ENCODE measurements at regions not wholly inside any gene's neighbourhood (a gene's known extent, or its start where the extent isn't known, plus 50 kb on each side); places are given as distances from the start of the nearest gene placed in this dataset.
A peak's percentile ranks its signal among the peaks of the same experiment; 100 is the strongest.

DNA sequence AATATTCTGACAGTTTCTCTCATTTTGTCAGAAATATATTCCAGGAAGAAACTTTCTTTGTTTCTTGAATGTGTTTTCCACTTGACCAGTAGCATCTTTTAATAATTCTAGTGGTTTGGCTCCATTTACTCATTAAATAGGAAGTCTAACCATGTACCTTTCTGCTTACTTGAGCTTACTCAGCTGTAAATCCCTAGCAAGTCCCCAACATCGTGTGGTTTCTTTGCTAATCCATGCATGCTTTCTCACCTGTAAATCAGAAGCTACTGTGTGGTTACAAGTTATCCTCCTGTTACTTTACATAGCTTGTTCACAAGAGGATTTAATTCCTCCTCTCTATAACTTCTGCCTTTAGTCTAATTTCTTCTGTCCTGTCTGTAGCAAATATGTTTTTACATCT, 227.7 kb downstream of the FSCB start:
- no peak for DNase-seq (ENCODE audit: low read depth)
- no peak for TF ChIP-seq POLR2A (IDR thresholded peaks at IDR 0.05; ENCODE audit: extremely low read depth, insufficient read length)
- no peak for TF ChIP-seq MYC (IDR thresholded peaks at IDR 0.05; ENCODE audit: low read depth, low read length)
- TF ChIP-seq CTCF (IDR thresholded peaks at IDR 0.05; ENCODE audit: low read depth, low read length) = no peak
- TF ChIP-seq, protein P1, sequence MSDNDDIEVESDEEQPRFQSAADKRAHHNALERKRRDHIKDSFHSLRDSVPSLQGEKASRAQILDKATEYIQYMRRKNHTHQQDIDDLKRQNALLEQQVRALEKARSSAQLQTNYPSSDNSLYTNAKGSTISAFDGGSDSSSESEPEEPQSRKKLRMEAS (IDR thresholded peaks at IDR 0.05; ENCODE audit: low read depth, low read length) = no peak
- no peak overlapping the region for H3K4me3 ChIP-seq (ENCODE audit: low read depth, low read length)

DNA sequence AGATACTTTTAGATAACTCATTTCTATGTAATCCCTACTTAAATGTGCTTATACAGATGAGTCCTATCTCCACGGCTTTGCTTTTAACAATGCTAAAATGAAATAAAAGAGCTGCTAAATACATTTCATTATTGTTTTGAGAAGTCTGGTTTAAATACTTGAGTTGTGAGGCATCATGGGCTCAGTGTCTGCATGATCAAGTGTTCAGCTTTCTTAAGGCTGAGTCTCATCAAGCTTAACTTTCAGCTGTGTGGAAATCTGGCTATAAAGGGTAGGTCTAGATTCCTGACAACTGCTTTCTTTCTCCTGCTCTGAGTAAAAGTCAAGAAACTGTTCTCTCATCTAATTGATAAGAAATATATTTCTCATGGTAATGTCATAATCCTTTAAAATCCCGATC, 235.4 kb downstream of the FSCB start:
- no peak for DNase-seq (ENCODE audit: low read depth)
- no peak overlapping the region for H3K4me3 ChIP-seq (ENCODE audit: low read depth, low read length)
- TF ChIP-seq, protein P1 (IDR thresholded peaks at IDR 0.05; ENCODE audit: low read depth, low read length) = no peak
- TF ChIP-seq POLR2A (IDR thresholded peaks at IDR 0.05; ENCODE audit: extremely low read depth, insufficient read length) (no peak), CTCF (IDR thresholded peaks at IDR 0.05; ENCODE audit: low read depth, low read length) (no peak), MYC (IDR thresholded peaks at IDR 0.05; ENCODE audit: low read depth, low read length) (no peak)

DNA sequence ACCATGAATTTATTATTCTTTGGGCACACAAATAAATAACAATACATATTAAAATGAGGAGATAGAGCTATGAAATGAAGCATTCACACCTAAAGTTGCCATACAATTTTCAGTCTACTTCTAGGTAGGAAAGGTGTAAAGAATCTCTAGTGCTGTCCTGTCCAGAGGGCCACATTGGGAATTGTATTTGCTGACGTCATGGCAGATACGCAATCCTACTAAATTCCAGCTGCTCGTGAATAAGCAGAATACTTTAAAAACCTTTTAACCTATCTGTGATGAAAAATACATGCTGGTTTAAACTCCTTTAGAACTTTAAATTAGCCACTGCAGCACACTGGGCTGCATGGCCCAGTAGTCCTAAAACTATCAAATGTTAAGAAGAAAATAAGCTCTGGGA, 236.1 kb downstream of the FSCB start:
- DNase-seq (ENCODE audit: low read depth) = no peak
- no peak overlapping the region for H3K4me3 ChIP-seq (ENCODE audit: low read depth, low read length)
- no peak for TF ChIP-seq CTCF (IDR thresholded peaks at IDR 0.05; ENCODE audit: low read depth, low read length)
- no peak for TF ChIP-seq MYC (IDR thresholded peaks at IDR 0.05; ENCODE audit: low read depth, low read length)
- TF ChIP-seq POLR2A (IDR thresholded peaks at IDR 0.05; ENCODE audit: extremely low read depth, insufficient read length) = no peak
- TF ChIP-seq, protein P1 (IDR thresholded peaks at IDR 0.05; ENCODE audit: low read depth, low read length) = no peak

GRCh38 chr14:44265246-44265645, 241.8 kb downstream of the FSCB start:
- DNase-seq (ENCODE audit: low read depth) = no peak

DNA sequence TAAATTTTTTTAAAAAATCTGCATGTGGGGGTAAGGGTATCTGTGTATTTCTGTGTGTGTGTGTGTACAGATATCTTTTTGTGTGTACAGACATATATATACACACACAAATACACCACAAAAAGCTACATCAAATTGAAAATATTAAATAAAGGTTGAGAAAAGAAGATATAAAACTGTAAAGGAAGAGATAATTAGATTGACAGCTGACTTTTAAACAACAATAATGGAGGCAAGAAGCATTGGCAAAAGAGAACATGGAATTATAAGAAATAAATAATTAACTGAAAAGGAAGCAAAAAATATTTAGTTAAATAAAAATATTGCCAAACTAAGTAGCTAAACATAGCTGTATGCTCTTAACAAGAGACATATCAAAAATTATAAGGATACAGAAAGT, 291.4 kb downstream of the FSCB start:
- no peak for DNase-seq (ENCODE audit: low read depth)
- H3K4me3 ChIP-seq (ENCODE audit: low read depth, low read length) = no peak overlapping the region
- TF ChIP-seq POLR2A (IDR thresholded peaks at IDR 0.05; ENCODE audit: extremely low read depth, insufficient read length) (no peak), CTCF (IDR thresholded peaks at IDR 0.05; ENCODE audit: low read depth, low read length) (no peak), MYC (IDR thresholded peaks at IDR 0.05; ENCODE audit: low read depth, low read length) (no peak)
- TF ChIP-seq, protein P1 (IDR thresholded peaks at IDR 0.05; ENCODE audit: low read depth, low read length) = no peak

More at GRCh38 chr14:44265246-44265645, 241.8 kb downstream of the FSCB start:
- no peak overlapping the region for H3K4me3 ChIP-seq (ENCODE audit: low read depth, low read length)
- TF ChIP-seq CTCF (IDR thresholded peaks at IDR 0.05; ENCODE audit: low read depth, low read length) (no peak), MYC (IDR thresholded peaks at IDR 0.05; ENCODE audit: low read depth, low read length) (no peak), POLR2A (IDR thresholded peaks at IDR 0.05; ENCODE audit: extremely low read depth, insufficient read length) (no peak)
- TF ChIP-seq, protein P1 (IDR thresholded peaks at IDR 0.05; ENCODE audit: low read depth, low read length) = no peak

GRCh38 chr14:44211718-44212117, 295.4 kb downstream of the FSCB start:
- TF ChIP-seq, protein P1 (IDR thresholded peaks at IDR 0.05; ENCODE audit: low read depth, low read length) = no peak
- TF ChIP-seq POLR2A (IDR thresholded peaks at IDR 0.05; ENCODE audit: extremely low read depth, insufficient read length) = no peak
- no peak for TF ChIP-seq CTCF (IDR thresholded peaks at IDR 0.05; ENCODE audit: low read depth, low read length)
- TF ChIP-seq MYC (IDR thresholded peaks at IDR 0.05; ENCODE audit: low read depth, low read length) = no peak
- H3K4me3 ChIP-seq (ENCODE audit: low read depth, low read length) = no peak overlapping the region
- DNase-seq (ENCODE audit: low read depth) = peak; percentile 4

Data from NB4 (cell line).